ENCODE measurements at regions not wholly inside any gene's neighbourhood (a gene's known extent, or its start where the extent isn't known, plus 50 kb on each side); places are given as distances from the start of the nearest gene placed in this dataset.

DNA sequence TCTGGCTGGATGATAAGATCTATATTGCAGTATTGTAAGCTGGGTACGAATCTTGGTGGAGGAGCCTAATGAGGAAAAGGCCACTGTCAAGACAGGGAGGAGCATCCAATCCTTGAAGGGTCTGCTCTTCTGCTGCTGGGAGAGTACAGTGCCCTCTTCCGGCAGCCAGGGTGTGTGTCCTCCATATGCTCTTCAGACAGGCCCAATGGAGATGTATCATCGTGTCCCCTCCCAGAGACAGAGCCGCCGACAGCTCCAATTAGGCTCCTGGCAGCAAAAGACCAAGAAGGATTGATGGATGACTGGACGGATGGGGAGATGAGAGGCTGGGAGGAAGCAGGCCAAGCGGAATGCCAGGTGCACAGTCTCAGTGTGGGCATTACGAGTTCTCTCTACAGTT, 51.6 kb upstream of the PIWIL1 start:
- ATAC-seq, result no peak
- no peak for TF ChIP-seq CTCF (IDR thresholded peaks at IDR 0.05)
- TF ChIP-seq POLR2A (IDR thresholded peaks at IDR 0.05), result no peak

GRCh38 chr12:130286741-130287440, 50.8 kb upstream of the PIWIL1 start:
- intact Hi-C loops (cut with DNase I), result no loop called here
- H3K4me1 ChIP-seq, result no peaks in the 10 kb centered on the region
- peaks cover 0 to 5% (median 0%) of the 10 kb centered on the region in 3 donors for H3K9me3 ChIP-seq
- TF ChIP-seq CTCF (IDR thresholded peaks at IDR 0.05), result peak in 1 of 7 experiments; percentile 13
- no peak for TF ChIP-seq POLR2A (IDR thresholded peaks at IDR 0.05)
- H3K4me3 ChIP-seq, result no peak overlapping the region
- WGBS, 2 donors, result 37 to 48% methylated on average over 14 of the region's 14 CpGs
- DNase-seq, result peak in 1 of 4 donors; percentile 12
- no peak overlapping the region for H3K27ac ChIP-seq
- H3K27me3 ChIP-seq, result no peaks in the 10 kb centered on the region
- no peak for ATAC-seq
- H3K36me3 ChIP-seq (replicated peaks in 1 of 2; ENCODE audit: insufficient read depth in 1 of 2, low read depth in 2 of 2), result no peaks in the 10 kb centered on the region

More for the DNA sequence above, 51.6 kb upstream of the PIWIL1 start:
- H3K4me1 ChIP-seq, result no peaks in the 10 kb centered on the region
- peaks cover 0 to 5% (median 0%) of the 10 kb centered on the region in 3 donors for H3K9me3 ChIP-seq
- intact Hi-C loops (cut with DNase I), result no loop called here
- no peak overlapping the region for H3K27ac ChIP-seq
- no peaks in the 10 kb centered on the region for H3K27me3 ChIP-seq
- H3K36me3 ChIP-seq (replicated peaks in 1 of 2; ENCODE audit: insufficient read depth in 1 of 2, low read depth in 2 of 2), result no peaks in the 10 kb centered on the region
- WGBS, 2 donors, result 53 to 54% methylated on average over 8 of the region's 8 CpGs
- no peak for DNase-seq
- H3K4me3 ChIP-seq, result no peak overlapping the region
